Caco-2 (cell line): ENCODE measurements at regions not wholly inside any gene's neighbourhood (a gene's known extent, or its start where the extent isn't known, plus 50 kb on each side); places are given as distances from the start of the nearest gene placed in this dataset.

Source experiments
- BruUV-seq: library from RNA; stranded (reverse); fragments of 400-500 nt; replicated peaks from 2 replicates; lab custom pipeline; 2021; lab: Mats Ljungman, UMichigan
- CTCF ChIA-PET: fragments of 300-600 bp; sonication (Branson Sonifier 250); formaldehyde crosslinking; loops from one replicate; lab custom pipeline; 2022; ENCODE audit warnings: antibody characterized with exemption; lab: Charles Lee
- POLR2A ChIA-PET: fragments of 300-600 bp; sonication (Branson Sonifier 250); formaldehyde crosslinking; loops from one replicate; lab custom pipeline; 2022; ENCODE audit warnings: antibody characterized with exemption; lab: Charles Lee
- DNase-seq, 2 experiments: peaks; one replicate each; pipeline versions ENCODE4 v3.0.0 to v3.0.0-alpha.2; 2020 to 2022
- H3K27me3 ChIP-seq: replicated peaks from 2 replicates; pipeline ENCODE4 v1.6.0; 2011; ENCODE audit warnings: low read length; ENCODE audit not compliant: control insufficient read depth, insufficient read depth
- H3K36me3 ChIP-seq: 2 replicates; pipeline ENCODE4 v1.5.1; 2011; ENCODE audit warnings: low read length; ENCODE audit not compliant: control insufficient read depth, insufficient read depth
- H3K4me1 ChIP-seq: fragments of 250-450 bp; sonication (Bioruptor Pico); 2 replicates; pipeline ENCODE4 v1.5.1; 2020; ENCODE audit warnings: mild to moderate bottlenecking
- H3K4me3 ChIP-seq: 2 replicates; pipeline ENCODE4 v1.5.1; 2011; ENCODE audit warnings: low read depth, mild to moderate bottlenecking, control low read depth, low read length
- H3K9me3 ChIP-seq: fragments of 250-450 bp; sonication (Bioruptor Pico); 2 replicates; pipeline ENCODE4 v1.5.1; 2020; ENCODE audit warnings: mild to moderate bottlenecking, moderate library complexity
- H3K27ac Mint-ChIP-seq: one replicate; pipeline ENCODE4 v1.8.0; 2022; ENCODE audit warnings: mixed read lengths; ENCODE audit not compliant: unreplicated experiment
- H3K27me3 Mint-ChIP-seq: one replicate; pipeline ENCODE4 v1.8.0; 2022; ENCODE audit warnings: mixed read lengths; ENCODE audit not compliant: insufficient read depth, unreplicated experiment
- H3K36me3 Mint-ChIP-seq: one replicate; pipeline ENCODE4 v1.8.0; 2022; ENCODE audit warnings: mild to moderate bottlenecking, mixed read lengths; ENCODE audit not compliant: insufficient read depth, unreplicated experiment
- H3K4me1 Mint-ChIP-seq: one replicate; pipeline ENCODE4 v1.8.0; 2022; ENCODE audit warnings: low read depth, mixed read lengths; ENCODE audit not compliant: unreplicated experiment
- H3K4me3 Mint-ChIP-seq: one replicate; pipeline ENCODE4 v1.8.0; 2022; ENCODE audit warnings: mild to moderate bottlenecking, moderate library complexity, mixed read lengths; ENCODE audit not compliant: unreplicated experiment
- H3K9me3 Mint-ChIP-seq: one replicate; pipeline ENCODE4 v1.8.0; 2022; ENCODE audit warnings: mixed read lengths; ENCODE audit not compliant: unreplicated experiment
- intact Hi-C: fragments of 100-400 bp; cut with micrococcal nuclease; formaldehyde crosslinking; loops from one replicate; pipeline ENCODE4 v1.10.0; 2022; ENCODE audit not compliant: unreplicated experiment
- TF ChIP-seq, protein P1 (sequence below), 2 experiments: fragments of 200-600 bp in 1 of 2; IDR thresholded peaks; 1 replicate in 1 of 2; 2 replicates in 1 of 2; pipeline versions ENCODE4 v1.5.1 to v1.8.0; 2011 to 2022; ENCODE audit warnings: antibody characterized with exemption in 1 of 2, control low read depth in 1 of 2, inconsistent platforms in 1 of 2, low read depth in 1 of 2, low read length in 1 of 2, mild to moderate bottlenecking in 1 of 2, moderate library complexity in 1 of 2; ENCODE audit not compliant: insufficient read depth in 1 of 2, severe bottlenecking in 1 of 2, unreplicated experiment in 1 of 2

DNA sequence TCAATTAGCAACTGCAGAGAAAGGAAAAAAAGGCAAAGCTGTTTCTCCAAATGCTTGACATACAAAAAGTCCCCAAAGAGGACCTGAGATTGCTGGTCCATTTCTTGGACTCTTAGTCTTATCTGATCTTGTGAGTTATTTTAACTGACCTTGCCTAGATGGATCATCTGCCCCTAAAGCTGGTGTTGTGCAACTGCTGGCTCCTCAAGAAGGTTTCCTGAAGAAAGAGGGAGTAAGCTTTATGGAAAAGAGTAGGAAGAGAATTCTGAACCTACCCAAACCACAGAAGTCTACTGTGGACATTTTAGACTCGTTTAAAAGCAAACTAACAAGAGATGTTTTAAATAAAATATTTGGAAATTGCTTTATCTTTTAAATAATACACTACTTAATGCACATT, 140.0 kb upstream of the HS3ST3A1 start:
- no peaks in the 10 kb centered on the region for H3K27me3 ChIP-seq
- POLR2A ChIA-PET: no interaction called here
- no TSS peak for BruUV-seq

DNA sequence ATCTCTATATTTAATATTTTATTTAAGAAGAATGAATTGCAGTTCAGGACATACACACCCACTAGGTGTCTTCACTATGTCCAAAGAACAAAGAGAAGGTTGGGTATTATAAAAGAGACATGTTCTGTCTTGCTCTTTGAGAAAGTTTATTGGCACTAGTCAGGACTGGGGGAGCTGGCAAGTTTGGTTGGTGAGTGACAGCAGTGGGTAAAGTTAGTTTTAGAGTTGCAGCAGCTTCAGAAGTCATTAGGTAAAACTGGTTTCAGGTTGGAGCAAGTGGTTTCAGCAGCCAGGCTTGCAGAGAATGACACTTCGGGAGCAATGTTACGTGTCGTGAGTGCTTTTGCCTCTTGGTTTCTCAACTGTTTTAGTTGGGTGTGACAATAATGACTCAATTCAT, 142.2 kb upstream of the HS3ST3A1 start:
- H3K4me3 ChIP-seq: no peak overlapping the region
- Mint-ChIP-seq H3K4me3 (no peak overlapping the region), H3K27ac (no peak overlapping the region), H3K9me3 (no peaks in the 10 kb centered on the region), H3K36me3 (no peaks in the 10 kb centered on the region), H3K4me1 (no peaks in the 10 kb centered on the region), H3K27me3 (no peaks in the 10 kb centered on the region)
- H3K4me1 ChIP-seq: no peaks in the 10 kb centered on the region
- no peaks in the 10 kb centered on the region for H3K36me3 ChIP-seq
- H3K27me3 ChIP-seq: no peaks in the 10 kb centered on the region
- BruUV-seq: no TSS peak
- ChIA-PET POLR2A (no interaction called here), CTCF (no interaction called here)
- intact Hi-C loops: no loop called here
- DNase-seq: no peak
- TF ChIP-seq, protein P1, sequence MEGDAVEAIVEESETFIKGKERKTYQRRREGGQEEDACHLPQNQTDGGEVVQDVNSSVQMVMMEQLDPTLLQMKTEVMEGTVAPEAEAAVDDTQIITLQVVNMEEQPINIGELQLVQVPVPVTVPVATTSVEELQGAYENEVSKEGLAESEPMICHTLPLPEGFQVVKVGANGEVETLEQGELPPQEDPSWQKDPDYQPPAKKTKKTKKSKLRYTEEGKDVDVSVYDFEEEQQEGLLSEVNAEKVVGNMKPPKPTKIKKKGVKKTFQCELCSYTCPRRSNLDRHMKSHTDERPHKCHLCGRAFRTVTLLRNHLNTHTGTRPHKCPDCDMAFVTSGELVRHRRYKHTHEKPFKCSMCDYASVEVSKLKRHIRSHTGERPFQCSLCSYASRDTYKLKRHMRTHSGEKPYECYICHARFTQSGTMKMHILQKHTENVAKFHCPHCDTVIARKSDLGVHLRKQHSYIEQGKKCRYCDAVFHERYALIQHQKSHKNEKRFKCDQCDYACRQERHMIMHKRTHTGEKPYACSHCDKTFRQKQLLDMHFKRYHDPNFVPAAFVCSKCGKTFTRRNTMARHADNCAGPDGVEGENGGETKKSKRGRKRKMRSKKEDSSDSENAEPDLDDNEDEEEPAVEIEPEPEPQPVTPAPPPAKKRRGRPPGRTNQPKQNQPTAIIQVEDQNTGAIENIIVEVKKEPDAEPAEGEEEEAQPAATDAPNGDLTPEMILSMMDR (IDR thresholded peaks at IDR 0.05; ENCODE audit: insufficient read depth in 1 of 2, low read depth in 1 of 2, low read length in 1 of 2, severe bottlenecking in 1 of 2, unreplicated experiment in 1 of 2): no peak
- no peaks in the 10 kb centered on the region for H3K9me3 ChIP-seq

More for the DNA sequence above, 140.0 kb upstream of the HS3ST3A1 start:
- H3K4me3 Mint-ChIP-seq: no peak overlapping the region
- Histone ChIP-seq H3K36me3 (no peaks in the 10 kb centered on the region), H3K4me3 (no peak overlapping the region), H3K9me3 (no peaks in the 10 kb centered on the region), H3K4me1 (no peaks in the 10 kb centered on the region)
- no peaks in the 10 kb centered on the region for H3K27me3 Mint-ChIP-seq
- H3K27ac Mint-ChIP-seq: no peak overlapping the region
- H3K36me3 Mint-ChIP-seq: no peaks in the 10 kb centered on the region
- no peak for DNase-seq
- TF ChIP-seq, protein P1 (IDR thresholded peaks at IDR 0.05; ENCODE audit: insufficient read depth in 1 of 2, low read depth in 1 of 2, low read length in 1 of 2, severe bottlenecking in 1 of 2, unreplicated experiment in 1 of 2): no peak
- H3K9me3 Mint-ChIP-seq: no peaks in the 10 kb centered on the region
- H3K4me1 Mint-ChIP-seq: no peaks in the 10 kb centered on the region
- intact Hi-C loops: no loop called here
- CTCF ChIA-PET: no interaction called here

DNA sequence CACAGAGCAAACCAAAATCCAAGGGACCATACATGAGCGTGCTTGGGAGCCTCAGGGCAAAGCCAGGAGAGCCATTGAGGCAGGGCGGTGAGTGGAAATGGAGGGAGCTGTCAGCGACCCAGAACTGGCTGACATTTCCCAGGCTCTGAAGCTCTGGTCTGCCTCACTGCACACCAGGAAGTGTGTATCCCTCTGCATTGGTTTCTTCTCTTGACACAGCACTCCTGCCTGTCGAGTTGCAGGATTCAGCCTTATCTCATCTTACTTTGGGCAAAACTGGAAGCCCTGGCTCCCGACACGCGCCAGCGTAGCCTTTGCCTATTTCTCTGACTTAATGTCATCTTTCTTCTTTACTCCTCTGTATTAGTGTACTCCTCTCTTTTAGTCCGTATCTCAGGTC, 144.7 kb upstream of the HS3ST3A1 start:
- DNase-seq: no peak
- BruUV-seq: no TSS peak
- intact Hi-C loops: no loop called here

More for the DNA sequence above, 144.7 kb upstream of the HS3ST3A1 start:
- Mint-ChIP-seq H3K36me3 (no peaks in the 10 kb centered on the region), H3K27ac (no peak overlapping the region), H3K4me1 (no peaks in the 10 kb centered on the region), H3K4me3 (no peak overlapping the region), H3K9me3 (no peaks in the 10 kb centered on the region), H3K27me3 (no peaks in the 10 kb centered on the region)
- ChIA-PET CTCF (no interaction called here), POLR2A (no interaction called here)
- no peaks in the 10 kb centered on the region for H3K9me3 ChIP-seq
- no peaks in the 10 kb centered on the region for H3K27me3 ChIP-seq
- no peaks in the 10 kb centered on the region for H3K4me1 ChIP-seq
- H3K36me3 ChIP-seq: no peaks in the 10 kb centered on the region
- TF ChIP-seq, protein P1 (IDR thresholded peaks at IDR 0.05; ENCODE audit: insufficient read depth in 1 of 2, low read depth in 1 of 2, low read length in 1 of 2, severe bottlenecking in 1 of 2, unreplicated experiment in 1 of 2): no peak
- H3K4me3 ChIP-seq: no peak overlapping the region
